Right lobe of liver (tissue), 4 donors: ENCODE measurements at regions not wholly inside any gene's neighbourhood (a gene's known extent, or its start where the extent isn't known, plus 50 kb on each side); places are given as distances from the start of the nearest gene placed in this dataset.

Experiments used
- CTCF ChIP-seq, 4 donors: fragments of 200-600 bp in 3 of 4; fragments of 450-650 bp in 1 of 4; IDR thresholded peaks; one replicate each; pipeline versions ENCODE4 v1.5.1 to v1.8.0; 2016 to 2022; ENCODE audit warnings: antibody characterized with exemption in 4 of 4, mild to moderate bottlenecking in 2 of 4
- POLR2A ChIP-seq: fragments of 450-650 bp; IDR thresholded peaks from one replicate; pipeline ENCODE4 v1.6.1; 2017; ENCODE audit warnings: antibody characterized with exemption, mild to moderate bottlenecking
- donor health status: DM: no; HTN: no; CAD: no.
- donor health status: DM: no; HTN: no; CAD: no.
- donor health status: DM: no; HTN: yes; CAD: no.

- no peak for TF ChIP-seq POLR2A
- TF ChIP-seq CTCF (IDR thresholded peaks at IDR 0.05) = no peak
Measured at GRCh38 chr1:214882616-214883015, 199.9 kb upstream of the KCNK2 start.
